ENCODE measurements at regions not wholly inside any gene's neighbourhood (a gene's known extent, or its start where the extent isn't known, plus 50 kb on each side); places are given as distances from the start of the nearest gene placed in this dataset.
"Not testable (repeated sequence)": the region's sequence is repeated elsewhere in the genome, so short reads cannot be mapped to it uniquely, and the experiment has no call there.

GRCh38 chr6:57809454-57809853 is 492.0 kb downstream of the PRIM2 start:
- TF ChIP-seq CTCF (IDR thresholded peaks at IDR 0.05; ENCODE audit: low read depth, low read length); EZH2phosphoT487 (IDR thresholded peaks at IDR 0.05; ENCODE audit: low read depth): not testable (repeated sequence)

All from OCI-LY3 (cell line).